ENCODE measurements at regions not wholly inside any gene's neighbourhood (a gene's known extent, or its start where the extent isn't known, plus 50 kb on each side); places are given as distances from the start of the nearest gene placed in this dataset.

DNA sequence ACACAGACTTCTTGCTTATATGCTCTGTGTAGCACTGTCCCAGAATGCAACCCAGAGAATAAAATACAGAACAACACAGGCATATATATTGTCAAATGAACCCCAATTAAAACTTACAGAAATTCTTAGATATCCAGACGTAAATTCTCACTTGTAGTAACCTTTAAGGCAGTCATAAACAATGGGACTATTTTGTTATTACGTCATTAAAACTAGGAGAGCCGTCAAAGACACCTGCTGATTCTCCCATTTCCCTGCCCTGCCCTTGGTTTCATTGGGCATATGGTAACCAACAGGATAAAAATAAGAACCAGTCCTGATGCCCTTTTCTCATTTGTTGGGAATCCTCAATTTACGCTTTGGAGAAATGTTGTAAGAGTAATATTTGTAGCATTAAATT lies 871.3 kb upstream of the EYS start:
- ChIA-PET CTCF (no interaction called here), POLR2A (no interaction called here), RAD21 (ENCODE audit: unreplicated experiment) (no interaction called here), SMC1A (ENCODE audit: uncharacterized antibody, unreplicated experiment) (no interaction called here)
- H2AFZ ChIP-seq (ENCODE audit: control insufficient read depth, low read depth, low read length) = no peak overlapping the region
- no peak overlapping the region for H3K4me2 ChIP-seq (ENCODE audit: control insufficient read depth, insufficient read depth)
- H3K27ac ChIP-seq (ENCODE audit: control insufficient read depth, insufficient read depth) = no peak overlapping the region
- intact Hi-C loops (cut with micrococcal nuclease; ENCODE audit: unreplicated experiment) = no loop called here
- DNase-seq (ENCODE audit: low read depth, low spot score) (no peak), FAIRE-seq (no peak), ATAC-seq (no peak)
- H3K4me3 ChIP-seq = no peak overlapping the region
- H3K9ac ChIP-seq (ENCODE audit: control insufficient read depth, insufficient read depth, low read length) = no peak overlapping the region
- H3K27me3 ChIP-seq (replicated peaks in 1 of 2; ENCODE audit: control insufficient read depth in 2 of 2, insufficient read depth in 2 of 2, low read length in 1 of 2) = no peaks in the 10 kb centered on the region
- no peaks in the 10 kb centered on the region for H3K4me1 ChIP-seq (ENCODE audit: control insufficient read depth, insufficient read depth, low read length)
- H4K20me1 ChIP-seq (ENCODE audit: control insufficient read depth, insufficient read depth) = no peaks in the 10 kb centered on the region
- whole genome bisulfite sequencing (ENCODE audit: insufficient coverage, insufficient replicate concordance, low lambda C conversion rate, missing lambda C conversion rate) = 31% methylated on average over 4 of the region's 4 CpGs
- no peaks in the 10 kb centered on the region for H3K9me3 ChIP-seq (replicated peaks; ENCODE audit: control insufficient read depth, insufficient read depth, low read length)
- no peaks in the 10 kb centered on the region for H3K36me3 ChIP-seq (ENCODE audit: control insufficient read depth in 2 of 2, insufficient read depth in 2 of 2, low read length in 1 of 2)
- BruUV-seq (replicated peaks) = no TSS peak
- TF ChIP-seq STAT1 (conservative IDR thresholded peaks at IDR 0.05) (no peak), ESRRA (IDR thresholded peaks at IDR 0.05; ENCODE audit: low read length) (no peak), WRNIP1 (IDR thresholded peaks at IDR 0.05; ENCODE audit: borderline replicate concordance, low read depth, low read length) (no peak), IKZF2 (IDR thresholded peaks at IDR 0.05) (no peak), MYC (IDR thresholded peaks at IDR 0.05; ENCODE audit: insufficient read depth, insufficient read length, insufficient replicate concordance, low read length, severe bottlenecking) (no peak), BRCA1 (IDR thresholded peaks at IDR 0.05; ENCODE audit: low read depth, low read length) (no peak), E2F4 (IDR thresholded peaks at IDR 0.05; ENCODE audit: low read depth, low read length) (no peak), ZNF217 (IDR thresholded peaks at IDR 0.05) (no peak), PRDM15 (CRISPR knock-in tag; IDR thresholded peaks at IDR 0.05) (no peak), EGR1 (IDR thresholded peaks at IDR 0.05; ENCODE audit: borderline replicate concordance in 1 of 2, low read depth in 2 of 2, low read length in 2 of 2) (no peak), MAX (IDR thresholded peaks at IDR 0.05; ENCODE audit: low read depth, low read length) (no peak), NR2C1 (IDR thresholded peaks at IDR 0.05) (no peak)
- TF ChIP-seq, protein P1, sequence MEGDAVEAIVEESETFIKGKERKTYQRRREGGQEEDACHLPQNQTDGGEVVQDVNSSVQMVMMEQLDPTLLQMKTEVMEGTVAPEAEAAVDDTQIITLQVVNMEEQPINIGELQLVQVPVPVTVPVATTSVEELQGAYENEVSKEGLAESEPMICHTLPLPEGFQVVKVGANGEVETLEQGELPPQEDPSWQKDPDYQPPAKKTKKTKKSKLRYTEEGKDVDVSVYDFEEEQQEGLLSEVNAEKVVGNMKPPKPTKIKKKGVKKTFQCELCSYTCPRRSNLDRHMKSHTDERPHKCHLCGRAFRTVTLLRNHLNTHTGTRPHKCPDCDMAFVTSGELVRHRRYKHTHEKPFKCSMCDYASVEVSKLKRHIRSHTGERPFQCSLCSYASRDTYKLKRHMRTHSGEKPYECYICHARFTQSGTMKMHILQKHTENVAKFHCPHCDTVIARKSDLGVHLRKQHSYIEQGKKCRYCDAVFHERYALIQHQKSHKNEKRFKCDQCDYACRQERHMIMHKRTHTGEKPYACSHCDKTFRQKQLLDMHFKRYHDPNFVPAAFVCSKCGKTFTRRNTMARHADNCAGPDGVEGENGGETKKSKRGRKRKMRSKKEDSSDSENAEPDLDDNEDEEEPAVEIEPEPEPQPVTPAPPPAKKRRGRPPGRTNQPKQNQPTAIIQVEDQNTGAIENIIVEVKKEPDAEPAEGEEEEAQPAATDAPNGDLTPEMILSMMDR (IDR thresholded peaks at IDR 0.05 in 2 of 3, conservative IDR thresholded peaks at IDR 0.05 in 1 of 3; ENCODE audit: control insufficient read depth in 2 of 3, extremely low read depth in 1 of 3, insufficient read depth in 1 of 3, low read depth in 3 of 3, low read length in 3 of 3) = no peak
- no peaks in the 10 kb centered on the region for H3K79me2 ChIP-seq (ENCODE audit: control insufficient read depth, insufficient read depth, low read length)
- in situ Hi-C loops (cut with MboI) = no loop called here
